IMR-90 (cell line): ENCODE measurements at regions not wholly inside any gene's neighbourhood (a gene's known extent, or its start where the extent isn't known, plus 50 kb on each side); places are given as distances from the start of the nearest gene placed in this dataset.

Source experiments
- ATAC-seq: fragments of 200-7000 bp; cut with Tn5 transposase; 2 replicates; pipeline ENCODE4 v1.9.1; 2020; ENCODE audit warnings: low read depth, mild to moderate bottlenecking, moderate library complexity
- BruUV-seq: library from RNA; stranded (reverse); fragments of 400-500 nt; replicated peaks from 2 replicates; lab custom pipeline; 2021; lab: Mats Ljungman, UMichigan
- CTCF ChIA-PET: fragments of 300-600 bp; formaldehyde crosslinking; extraction: SDS; loops from one replicate; lab custom pipeline; 2021; ENCODE audit warnings: antibody characterized with exemption; lab: Yijun Ruan, JAX
- POLR2A ChIA-PET: fragments of 300-600 bp; sonication (Branson Sonifier 250); formaldehyde crosslinking; loops from one replicate; lab custom pipeline; 2022; ENCODE audit warnings: antibody characterized with exemption; ENCODE audit not compliant: unreplicated experiment; lab: Charles Lee
- DNase-seq: peaks from one replicate; pipeline ENCODE4 v3.0.0; 2013
- H2AFZ ChIP-seq: replicated peaks from 2 replicates; pipeline ENCODE3; 2013; ENCODE audit warnings: low read length, mild to moderate bottlenecking; ENCODE audit not compliant: poor library complexity
- H2AK5ac ChIP-seq: 2 replicates; pipeline ENCODE4 v1.6.1; 2013; ENCODE audit warnings: low read depth, low read length, inconsistent platforms
- H2AK9ac ChIP-seq: replicated peaks from 2 replicates; pipeline ENCODE3; 2013; ENCODE audit warnings: mild to moderate bottlenecking, low read depth, low read length, moderate library complexity; ENCODE audit not compliant: poor library complexity
- H2BK120ac ChIP-seq: 2 replicates; pipeline ENCODE4 v1.6.1; 2013; ENCODE audit warnings: low read depth, low read length, inconsistent platforms
- H2BK15ac ChIP-seq: 3 replicates; pipeline ENCODE4 v1.6.1; 2013; ENCODE audit warnings: low read depth, low read length, inconsistent platforms
- H2BK20ac ChIP-seq: 2 replicates; pipeline ENCODE4 v1.6.1; 2013; ENCODE audit warnings: low read depth, mild to moderate bottlenecking, inconsistent platforms, low read length, moderate library complexity
- H2BK5ac ChIP-seq: 2 replicates; pipeline ENCODE4 v1.6.1; 2013; ENCODE audit warnings: mild to moderate bottlenecking, low read depth, low read length, inconsistent platforms; ENCODE audit not compliant: poor library complexity, severe bottlenecking
- H3K14ac ChIP-seq: replicated peaks from 2 replicates; pipeline ENCODE4 v1.6.1; 2013; ENCODE audit warnings: low read depth, low read length, inconsistent platforms
- H3K18ac ChIP-seq: 2 replicates; pipeline ENCODE4 v1.6.1; 2013; ENCODE audit warnings: low read depth, low read length, control low read depth
- H3K23ac ChIP-seq: 2 replicates; pipeline ENCODE4 v1.6.1; 2013; ENCODE audit warnings: low read depth, low read length, inconsistent platforms
- H3K27ac ChIP-seq: 2 replicates; pipeline ENCODE4 v1.5.1; 2013; ENCODE audit warnings: mild to moderate bottlenecking, control low read depth, low read length; ENCODE audit not compliant: insufficient read depth
- H3K27me3 ChIP-seq: 2 replicates; pipeline ENCODE4 v1.6.1; 2013; ENCODE audit warnings: low read length; ENCODE audit not compliant: control insufficient read depth, insufficient read depth
- H3K36me3 ChIP-seq: 2 replicates; pipeline ENCODE4 v1.6.1; 2013; ENCODE audit warnings: low read length, mixed read lengths; ENCODE audit not compliant: control insufficient read depth, insufficient read depth
- H3K4ac ChIP-seq: 2 replicates; pipeline ENCODE4 v1.6.1; 2013; ENCODE audit warnings: low read depth, low read length, inconsistent platforms
- H3K4me1 ChIP-seq: 2 replicates; pipeline ENCODE4 v1.6.1; 2013; ENCODE audit warnings: low read length, mixed read lengths; ENCODE audit not compliant: control insufficient read depth, insufficient read depth
- H3K4me2 ChIP-seq: 2 replicates; pipeline ENCODE4 v1.6.1; 2013; ENCODE audit warnings: low read depth, mild to moderate bottlenecking, control low read depth, low read length, moderate library complexity
- H3K4me3 ChIP-seq: 2 replicates; pipeline ENCODE4 v1.5.1; 2013; ENCODE audit warnings: low read depth, mild to moderate bottlenecking, control low read depth, low read length, moderate library complexity; ENCODE audit not compliant: insufficient read depth
- H3K56ac ChIP-seq: 2 replicates; pipeline ENCODE4 v1.6.1; 2013; ENCODE audit warnings: low read length, inconsistent platforms; ENCODE audit not compliant: insufficient read depth; ENCODE audit errors: extremely low read depth
- H3K79me1 ChIP-seq, 2 experiments: 2 replicates each; pipeline ENCODE4 v1.6.1; 2013; ENCODE audit warnings: low read length in 2 of 2, inconsistent platforms in 1 of 2, low read depth in 1 of 2
- H3K9ac ChIP-seq: 2 replicates; pipeline ENCODE4 v1.6.1; 2013; ENCODE audit warnings: low read depth, low read length, control low read depth
- H3K9me1 ChIP-seq: 2 replicates; pipeline ENCODE4 v1.6.1; 2013; ENCODE audit warnings: low read length, inconsistent platforms; ENCODE audit not compliant: insufficient read depth
- H3K9me3 ChIP-seq: 2 replicates; pipeline ENCODE4 v1.6.1; 2013; ENCODE audit warnings: low read length; ENCODE audit not compliant: control insufficient read depth, insufficient read depth
- H4K20me1 ChIP-seq: 2 replicates; pipeline ENCODE4 v1.6.1; 2013; ENCODE audit warnings: low read length, inconsistent platforms; ENCODE audit not compliant: insufficient read depth
- H4K5ac ChIP-seq: 2 replicates; pipeline ENCODE4 v1.6.1; 2013; ENCODE audit warnings: mild to moderate bottlenecking, low read depth, low read length, control low read depth
- H4K8ac ChIP-seq, 2 experiments: 2 replicates each; pipeline ENCODE4 v1.6.1; 2013; ENCODE audit warnings: low read depth in 2 of 2, low read length in 2 of 2, control low read depth in 1 of 2, inconsistent platforms in 1 of 2
- H4K91ac ChIP-seq: 2 replicates; pipeline ENCODE4 v1.6.1; 2013; ENCODE audit warnings: low read depth, low read length, inconsistent platforms; ENCODE audit not compliant: insufficient read depth
- FOS ChIP-seq: fragments of 150-350 bp; IDR thresholded peaks from 2 replicates; pipeline ENCODE4 v1.6.1; 2016; ENCODE audit warnings: low read depth, low read length
- MAFK ChIP-seq: IDR thresholded peaks from 2 replicates; pipeline ENCODE4 v1.6.1; 2012; ENCODE audit warnings: low read depth, low read length, improper control_type of control experiment
- MAZ ChIP-seq: IDR thresholded peaks from 2 replicates; pipeline ENCODE4 v1.6.1; 2012; ENCODE audit warnings: low read depth, mild to moderate bottlenecking, low read length, improper control_type of control experiment, moderate library complexity, borderline replicate concordance
- MXI1 ChIP-seq: IDR thresholded peaks from 2 replicates; pipeline ENCODE4 v1.6.1; 2012; ENCODE audit warnings: low read depth, mild to moderate bottlenecking, low read length, moderate library complexity, borderline replicate concordance
- NFE2L2 ChIP-seq: fragments of 150-350 bp; IDR thresholded peaks from 2 replicates; pipeline ENCODE4 v1.6.1; 2016; ENCODE audit warnings: low read depth, mild to moderate bottlenecking, low read length
- POLR2A ChIP-seq: IDR thresholded peaks from 2 replicates; pipeline ENCODE4 v1.6.1; 2012; ENCODE audit warnings: mild to moderate bottlenecking, low read depth, low read length
- RAD21 ChIP-seq: IDR thresholded peaks from 2 replicates; pipeline ENCODE4 v1.6.1; 2012; ENCODE audit warnings: low read length, improper control_type of control experiment
- RFX5 ChIP-seq: IDR thresholded peaks from 2 replicates; pipeline ENCODE4 v1.8.0; 2012; ENCODE audit warnings: low read depth, mild to moderate bottlenecking, low read length, moderate library complexity
- SMC3 ChIP-seq: fragments of 150-350 bp; IDR thresholded peaks from 2 replicates; pipeline ENCODE4 v1.6.1; 2016; ENCODE audit warnings: low read depth, mild to moderate bottlenecking, antibody characterized with exemption, low read length, moderate library complexity
- WGBS, 2 experiments: methylation state at CpG; one replicate each; pipeline versions ENCODE4 v1.1.5 to v1.1.7; 2013; ENCODE audit warnings: missing lambda C conversion rate in 2 of 2; ENCODE audit not compliant: insufficient read length in 1 of 2; ENCODE audit errors: extremely low coverage in 2 of 2; 5-methylcytosine and 5-hydroxymethylcytosine counted together
- dilution Hi-C: fragments of 300-500 bp; cut with HindIII; formaldehyde crosslinking; loops from one replicate; pipeline ENCODE4 v1.14.3; 2018; ENCODE audit warnings: low sequenced_read_pairs; ENCODE audit not compliant: unreplicated experiment
- in situ Hi-C: fragments of 300-500 bp; cut with MboI; formaldehyde crosslinking; loops from 3 replicates; pipeline ENCODE4 v1.14.3; 2019; ENCODE audit warnings: low sequenced_read_pairs, inconsistent platforms, mixed read lengths
- intact Hi-C: fragments of 100-400 bp; cut with micrococcal nuclease; formaldehyde crosslinking; loops from 2 replicates; pipeline ENCODE4 v1.10.0; 2022
- TF ChIP-seq, protein P1 (sequence below): fragments of 150-350 bp; IDR thresholded peaks from 2 replicates; pipeline ENCODE4 v1.6.1; 2017; ENCODE audit warnings: mild to moderate bottlenecking, antibody characterized with exemption, low read length, low read depth
- TF ChIP-seq, protein P2 (sequence below): fragments of 150-350 bp; IDR thresholded peaks from 2 replicates; pipeline ENCODE4 v1.6.1; 2016; ENCODE audit warnings: low read depth, mild to moderate bottlenecking, low read length, moderate library complexity, borderline replicate concordance

GRCh38 chr18:46338766-46339165 lies 234.6 kb downstream of the HAUS1 start:
- no peaks in the 10 kb centered on the region for H3K4me1 ChIP-seq
- TF ChIP-seq, protein P1, sequence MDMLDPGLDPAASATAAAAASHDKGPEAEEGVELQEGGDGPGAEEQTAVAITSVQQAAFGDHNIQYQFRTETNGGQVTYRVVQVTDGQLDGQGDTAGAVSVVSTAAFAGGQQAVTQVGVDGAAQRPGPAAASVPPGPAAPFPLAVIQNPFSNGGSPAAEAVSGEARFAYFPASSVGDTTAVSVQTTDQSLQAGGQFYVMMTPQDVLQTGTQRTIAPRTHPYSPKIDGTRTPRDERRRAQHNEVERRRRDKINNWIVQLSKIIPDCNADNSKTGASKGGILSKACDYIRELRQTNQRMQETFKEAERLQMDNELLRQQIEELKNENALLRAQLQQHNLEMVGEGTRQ = no peak
- TF ChIP-seq MXI1 = no peak
- TF ChIP-seq, protein P2, sequence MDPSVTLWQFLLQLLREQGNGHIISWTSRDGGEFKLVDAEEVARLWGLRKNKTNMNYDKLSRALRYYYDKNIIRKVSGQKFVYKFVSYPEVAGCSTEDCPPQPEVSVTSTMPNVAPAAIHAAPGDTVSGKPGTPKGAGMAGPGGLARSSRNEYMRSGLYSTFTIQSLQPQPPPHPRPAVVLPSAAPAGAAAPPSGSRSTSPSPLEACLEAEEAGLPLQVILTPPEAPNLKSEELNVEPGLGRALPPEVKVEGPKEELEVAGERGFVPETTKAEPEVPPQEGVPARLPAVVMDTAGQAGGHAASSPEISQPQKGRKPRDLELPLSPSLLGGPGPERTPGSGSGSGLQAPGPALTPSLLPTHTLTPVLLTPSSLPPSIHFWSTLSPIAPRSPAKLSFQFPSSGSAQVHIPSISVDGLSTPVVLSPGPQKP = no peak
- TF ChIP-seq SMC3 = no peak
- TF ChIP-seq RFX5 = no peak
- no peak for TF ChIP-seq FOS
- TF ChIP-seq MAZ = no peak
- TF ChIP-seq MAFK = no peak
- no peak for TF ChIP-seq NFE2L2
- TF ChIP-seq RAD21 = no peak
- TF ChIP-seq POLR2A = no peak
- H2BK15ac ChIP-seq = no peak overlapping the region
- no peaks in the 10 kb centered on the region for H3K79me1 ChIP-seq
- H3K9me1 ChIP-seq = no peaks in the 10 kb centered on the region
- no peak overlapping the region for H2AK5ac ChIP-seq
- H2BK20ac ChIP-seq = no peak overlapping the region
- no CpG with 5 or more reads among the region's 7 CpGs for WGBS, 2 experiments
- H3K9ac ChIP-seq = no peak overlapping the region
- no peak overlapping the region for H4K91ac ChIP-seq
- H4K5ac ChIP-seq = no peak overlapping the region
- H3K4ac ChIP-seq = no peak overlapping the region
- in situ Hi-C loops (no loop called here), intact Hi-C loops (no loop called here), dilution Hi-C loops (no loop called here)
- H3K27ac ChIP-seq = no peak overlapping the region
- H3K36me3 ChIP-seq = no peaks in the 10 kb centered on the region
- BruUV-seq = no TSS peak
- H2BK5ac ChIP-seq = no peak overlapping the region
- no peak overlapping the region for H3K56ac ChIP-seq
- no peak overlapping the region for H2BK120ac ChIP-seq
- H2AFZ ChIP-seq = no peak overlapping the region
- no peaks in the 10 kb centered on the region for H4K20me1 ChIP-seq
- CTCF ChIA-PET = no interaction called here
- no peaks in the 10 kb centered on the region for H3K9me3 ChIP-seq
- H3K18ac ChIP-seq = no peak overlapping the region
- POLR2A ChIA-PET = no interaction called here
- no peak overlapping the region for H3K4me2 ChIP-seq
- no peak overlapping the region for H3K4me3 ChIP-seq
- DNase-seq = no peak
- H2AK9ac ChIP-seq = no peak overlapping the region
- no peak for ATAC-seq
- H3K27me3 ChIP-seq = peaks cover 51% of the 10 kb centered on the region
- no peak overlapping the region for H3K14ac ChIP-seq
- H4K8ac ChIP-seq = no peak overlapping the region
- H3K23ac ChIP-seq = no peak overlapping the region
